GM21576 (cell line): ENCODE measurements at regions not wholly inside any gene's neighbourhood (a gene's known extent, or its start where the extent isn't known, plus 50 kb on each side); places are given as distances from the start of the nearest gene placed in this dataset.

Experiments used
- ATAC-seq: cut with Tn5 transposase; IDR thresholded peaks from one replicate; pipeline ENCODE4 v1.9.1; 2021; ENCODE audit warnings: mild to moderate bottlenecking, moderate library complexity; ENCODE audit not compliant: unreplicated experiment

GRCh38 chr5:175388531-175388930, 55.5 kb downstream of the DRD1 start:
- ATAC-seq, result no peak

DNA sequence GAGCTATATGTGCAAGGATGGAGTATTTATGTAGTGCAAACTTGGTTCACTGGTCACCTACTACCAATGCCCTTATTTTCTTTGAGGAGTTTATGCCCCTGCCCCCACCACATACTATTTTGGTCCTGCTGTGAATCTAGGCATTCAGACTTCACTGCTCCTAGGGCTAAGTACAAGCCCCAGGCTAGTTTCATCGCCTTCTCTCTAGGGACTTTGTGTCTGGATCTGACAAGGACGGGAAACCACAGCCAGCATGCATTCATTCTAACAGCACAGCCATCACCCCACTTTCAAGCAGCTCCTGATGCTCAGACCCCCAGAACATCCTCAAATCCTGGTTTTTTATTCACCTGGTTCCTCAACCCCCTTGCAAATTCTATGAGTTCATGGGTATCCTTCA, 56.8 kb downstream of the DRD1 start:
- ATAC-seq, result no peak

- no peak for ATAC-seq
These were observed 57.5 kb downstream of the DRD1 start for GRCh38 chr5:175386526-175386925.

GRCh38 chr5:175385691-175386362, 58.2 kb downstream of the DRD1 start:
- ATAC-seq, result no peak

GRCh38 chr5:175384724-175385552, 59.0 kb downstream of the DRD1 start:
- ATAC-seq, result no peak

DNA sequence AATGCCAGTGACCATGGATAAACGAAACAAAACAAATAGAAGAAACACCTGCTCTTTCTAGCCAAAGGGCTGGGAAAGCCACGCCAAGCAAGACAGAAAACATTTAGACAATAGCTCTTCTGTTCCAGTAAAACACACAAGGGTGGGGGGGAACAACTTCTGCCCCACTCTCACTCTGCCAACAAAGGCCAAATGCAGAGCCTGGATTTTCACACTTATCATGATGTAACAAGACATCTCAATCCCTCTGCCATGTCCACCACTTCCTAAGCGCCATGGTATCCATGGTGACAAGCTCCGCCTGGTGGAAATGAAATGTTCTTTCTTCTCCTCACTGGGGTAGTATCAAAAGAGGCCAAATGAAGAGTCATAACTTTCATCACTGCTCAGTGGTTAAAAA, 60.6 kb downstream of the DRD1 start:
- ATAC-seq, result no peak

DNA sequence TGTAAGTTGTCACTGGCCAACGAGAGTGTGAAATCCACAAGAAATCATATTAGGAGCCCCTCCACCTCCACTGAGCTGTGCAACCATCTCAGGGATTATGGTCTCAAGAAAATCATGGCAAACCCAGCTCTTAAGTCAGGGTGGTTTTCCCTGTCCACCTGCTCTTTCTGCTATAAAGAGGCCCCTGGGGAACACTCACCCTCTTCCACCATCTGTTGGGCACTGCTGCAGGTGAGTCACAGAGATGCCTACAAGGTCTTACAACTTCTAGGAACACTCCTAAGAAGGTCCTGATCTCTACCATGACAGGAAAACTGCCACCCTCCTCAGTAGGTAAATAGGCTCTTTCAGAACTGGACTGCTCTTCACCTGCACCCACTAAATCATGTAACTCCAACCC, 61.8 kb downstream of the DRD1 start:
- no peak for ATAC-seq

DNA sequence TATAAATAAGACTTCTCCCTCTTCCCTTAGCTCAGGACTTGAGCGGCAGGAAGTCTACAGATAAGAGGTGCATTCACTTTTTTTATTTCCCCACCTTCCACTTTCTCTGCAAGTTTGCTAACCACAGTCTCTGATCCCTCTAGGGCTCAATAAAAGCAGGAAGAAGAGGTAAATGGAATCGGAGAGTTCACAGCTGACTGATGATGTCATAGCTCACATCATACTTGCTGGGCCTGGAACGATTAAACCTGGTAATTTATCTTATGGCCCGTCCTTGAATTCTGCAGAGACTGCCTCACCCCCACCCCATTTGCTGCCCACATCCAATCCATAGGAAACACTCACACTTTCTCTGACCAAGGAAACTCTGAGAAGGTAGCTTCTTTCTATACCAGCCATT, 62.9 kb downstream of the DRD1 start:
- ATAC-seq, result no peak

DNA sequence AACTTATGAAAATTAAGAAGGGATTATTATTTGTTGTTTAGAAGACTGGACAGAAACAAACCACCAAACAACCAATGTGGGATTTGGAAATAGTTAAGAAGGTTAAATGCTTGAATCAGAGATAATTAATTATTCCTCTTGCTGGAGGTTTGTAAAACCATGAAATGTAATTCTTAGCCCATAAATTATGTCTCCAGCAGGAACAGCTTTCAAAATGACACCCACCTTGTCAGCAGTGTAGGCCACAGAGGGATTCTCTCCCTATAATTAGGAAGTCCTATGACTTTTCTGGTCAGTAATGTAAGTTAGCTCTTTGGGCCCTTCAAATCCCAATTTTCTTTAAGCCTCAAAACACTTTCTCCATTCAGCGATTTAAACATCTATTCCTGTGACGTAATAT, 63.3 kb downstream of the DRD1 start:
- ATAC-seq, result no peak

DNA sequence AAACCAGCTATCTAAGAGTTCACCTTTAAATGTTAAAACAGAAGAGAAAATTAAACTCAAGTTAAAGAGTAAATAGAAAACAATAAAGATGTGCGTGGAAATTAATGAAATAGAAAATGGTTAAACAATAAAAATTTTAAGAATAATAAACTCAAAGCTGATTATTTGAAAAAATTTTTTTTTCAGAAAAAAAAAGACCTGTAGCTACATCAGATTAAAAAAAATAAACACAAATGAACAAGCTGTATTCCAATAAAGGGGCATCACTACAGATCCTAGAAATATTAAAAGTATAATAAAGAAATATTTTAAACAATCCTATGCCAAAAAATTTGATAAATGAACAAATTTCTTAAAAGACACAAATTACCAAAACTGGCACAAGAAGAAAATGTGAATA, 64.1 kb downstream of the DRD1 start:
- no peak for ATAC-seq

DNA sequence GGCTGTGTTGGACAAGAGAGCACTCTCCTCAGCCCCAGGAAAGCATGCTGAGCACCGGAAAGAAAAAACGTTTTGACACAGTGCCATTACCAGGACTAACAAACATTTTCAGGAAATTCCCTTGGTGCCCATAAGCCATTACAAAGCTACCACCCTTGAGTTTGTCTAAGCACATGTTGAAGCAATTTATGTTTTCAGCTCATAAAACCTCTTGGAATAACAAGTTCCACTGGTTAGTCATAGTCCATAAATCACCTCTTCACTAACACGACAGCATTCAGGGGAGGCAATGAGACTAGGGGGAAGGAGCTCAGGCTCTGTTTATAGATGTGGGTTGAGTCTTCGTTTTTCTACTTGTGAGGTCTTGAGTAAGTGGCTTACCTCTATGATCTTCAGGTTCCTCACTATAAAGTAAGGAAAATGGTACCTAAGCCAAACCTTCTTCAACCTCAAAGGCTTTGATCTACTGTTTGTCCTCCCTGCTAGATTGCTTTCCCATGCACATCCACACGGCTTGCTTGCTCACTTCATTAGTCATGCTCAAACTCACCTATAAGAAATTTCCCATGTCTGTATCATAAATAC, 65.4 kb downstream of the DRD1 start:
- ATAC-seq, result no peak

DNA sequence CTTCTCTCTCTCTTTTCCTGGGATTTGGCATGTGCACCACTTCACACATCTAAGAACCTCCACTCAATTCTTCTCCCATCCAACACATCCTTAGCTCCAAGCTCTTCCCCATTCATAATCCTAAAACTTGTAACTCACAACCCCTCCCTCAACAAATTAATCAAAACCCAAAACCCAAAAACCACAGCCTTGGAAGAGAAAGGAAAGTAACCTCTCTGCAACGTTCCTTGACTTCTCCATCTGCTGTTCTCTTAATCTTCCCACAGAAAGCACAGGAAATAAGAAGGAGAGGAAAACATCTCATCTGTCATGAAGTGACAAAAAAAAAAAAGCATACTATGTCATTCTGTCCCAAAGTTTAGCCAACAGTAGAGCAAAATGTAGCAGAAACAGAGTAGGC, 66.2 kb downstream of the DRD1 start:
- no peak for ATAC-seq

GRCh38 chr5:175374166-175374875, 69.7 kb downstream of the DRD1 start:
- ATAC-seq, result no peak

DNA sequence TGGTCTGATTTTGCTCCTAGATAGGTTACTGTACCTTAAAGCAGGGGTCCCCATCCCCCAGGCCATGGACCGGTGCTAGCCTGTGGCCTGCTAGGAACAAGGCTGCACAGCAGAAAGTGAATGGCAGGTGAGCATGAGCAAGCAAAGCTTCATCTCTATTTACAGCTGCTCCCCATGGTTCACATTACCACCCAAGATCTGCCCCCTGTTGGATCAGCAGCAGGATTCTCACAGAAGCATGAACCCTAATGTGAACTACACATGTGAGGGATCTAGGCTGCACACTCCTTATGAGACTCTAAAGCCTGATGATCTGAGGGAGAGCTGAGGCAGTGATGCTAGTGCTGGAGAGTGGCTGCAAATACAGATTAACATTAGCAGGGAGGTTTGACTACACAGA, 78.1 kb downstream of the DRD1 start:
- ATAC-seq, result no peak

GRCh38 chr5:175363300-175363699, 80.7 kb downstream of the DRD1 start:
- ATAC-seq, result no peak

DNA sequence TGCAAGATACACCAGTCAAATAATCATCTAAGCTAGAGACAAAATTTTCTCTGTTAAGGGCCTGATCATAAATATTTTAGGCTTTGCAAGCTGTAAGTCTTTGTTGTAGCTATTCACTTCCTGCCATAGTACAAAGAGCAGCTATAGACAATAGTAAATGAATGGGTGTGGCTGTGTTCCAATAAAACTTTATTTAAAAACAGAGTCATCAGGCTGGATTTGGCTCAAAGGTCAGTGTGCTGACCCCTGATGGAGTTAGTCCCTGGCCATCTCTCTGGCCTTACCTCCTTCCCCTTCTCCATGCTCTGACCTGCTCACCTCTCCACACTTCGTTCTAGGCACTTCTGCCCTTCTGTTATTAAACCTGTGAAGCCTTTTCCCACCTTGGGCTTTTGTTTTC, 86.0 kb downstream of the DRD1 start:
- ATAC-seq, result no peak

- ATAC-seq, result no peak
These were observed 87.6 kb downstream of the DRD1 start for GRCh38 chr5:175356428-175356827.

- ATAC-seq, result no peak
These were observed 89.0 kb downstream of the DRD1 start for GRCh38 chr5:175354964-175355363.

GRCh38 chr5:175353926-175354325, 90.1 kb downstream of the DRD1 start:
- no peak for ATAC-seq

- no peak for ATAC-seq
These were observed 91.9 kb downstream of the DRD1 start for GRCh38 chr5:175351897-175352590.

DNA sequence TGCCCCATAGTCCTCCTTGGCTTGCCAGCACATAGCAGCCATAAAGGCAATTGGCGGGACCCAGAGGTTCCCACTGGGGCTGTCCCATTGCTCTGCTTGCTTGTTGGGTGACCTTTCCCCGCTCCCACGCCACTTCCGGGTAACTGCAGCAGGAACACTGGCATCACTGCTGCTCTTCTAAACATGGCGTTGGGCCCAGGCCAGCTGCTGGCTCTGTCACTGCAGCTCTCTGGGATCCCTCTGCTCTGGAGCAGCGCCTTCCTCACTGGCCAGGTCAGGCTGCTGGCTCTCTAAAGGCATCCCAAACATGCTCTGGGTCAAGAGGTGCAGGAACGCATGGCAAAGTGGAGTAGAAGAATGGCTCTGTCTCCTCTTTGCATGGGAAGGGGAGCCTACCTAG, 92.9 kb downstream of the DRD1 start:
- no peak for ATAC-seq
